GM18520 (cell line): ENCODE measurements at regions not wholly inside any gene's neighbourhood (a gene's known extent, or its start where the extent isn't known, plus 50 kb on each side); places are given as distances from the start of the nearest gene placed in this dataset.

Experiments used
- ATAC-seq: cut with Tn5 transposase; IDR thresholded peaks from one replicate; pipeline ENCODE4 v1.9.1; 2021; ENCODE audit not compliant: unreplicated experiment

DNA sequence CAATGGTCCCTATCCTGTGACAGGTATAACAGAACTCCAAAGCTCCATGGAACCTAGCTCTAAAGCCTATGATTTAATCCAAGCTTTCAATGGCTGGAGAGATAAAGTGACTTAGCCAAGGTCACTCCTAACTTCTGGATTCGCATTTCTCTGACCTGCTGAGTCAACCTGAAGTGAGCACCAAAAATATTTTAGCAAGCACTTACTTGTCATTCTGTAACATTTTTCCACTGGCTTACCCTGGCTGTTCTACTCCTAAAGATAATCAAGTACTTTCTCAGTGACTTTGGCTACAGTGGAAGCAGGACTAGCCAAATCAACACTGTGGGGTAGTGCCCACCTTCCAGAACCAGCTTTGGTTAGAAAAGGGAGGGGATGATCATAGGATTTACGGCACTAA is 188.3 kb downstream of the OGFRL1 start:
- ATAC-seq, result no peak

DNA sequence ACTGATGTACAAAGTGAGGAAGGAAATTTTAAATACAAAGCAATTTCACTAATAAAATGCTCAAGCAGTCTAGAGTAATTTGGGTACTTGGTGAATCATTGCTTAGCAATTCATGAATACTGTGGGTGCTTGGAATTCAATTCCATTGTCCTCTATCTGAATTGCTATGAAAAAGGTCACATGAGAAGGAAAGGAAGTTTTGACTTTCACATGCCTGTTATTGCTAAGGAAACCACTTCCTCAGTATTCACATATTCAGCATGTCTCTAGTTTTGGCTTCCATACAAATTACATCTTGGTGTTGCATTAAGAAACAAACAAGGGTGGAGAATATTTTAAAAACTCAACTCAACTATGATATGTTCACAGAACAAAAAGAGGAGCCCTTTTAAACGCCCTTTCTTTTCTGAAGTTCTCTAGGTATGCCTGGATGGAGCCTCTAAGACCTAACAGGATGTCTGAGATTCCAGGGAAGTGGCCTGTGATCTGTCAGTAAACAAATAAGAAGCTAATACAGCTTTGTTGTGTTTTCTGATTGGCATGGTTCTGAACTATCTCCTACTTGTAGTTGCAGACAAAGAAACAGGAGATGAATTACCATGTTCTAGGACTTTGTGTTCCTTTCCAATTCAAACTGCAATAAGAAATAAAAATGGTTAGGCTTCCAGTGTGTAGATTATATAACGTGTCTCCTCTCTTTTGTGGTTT is 190.4 kb downstream of the OGFRL1 start:
- no peak for ATAC-seq

GRCh38 chr6:71480577-71480976 is 192.0 kb downstream of the OGFRL1 start:
- no peak for ATAC-seq

DNA sequence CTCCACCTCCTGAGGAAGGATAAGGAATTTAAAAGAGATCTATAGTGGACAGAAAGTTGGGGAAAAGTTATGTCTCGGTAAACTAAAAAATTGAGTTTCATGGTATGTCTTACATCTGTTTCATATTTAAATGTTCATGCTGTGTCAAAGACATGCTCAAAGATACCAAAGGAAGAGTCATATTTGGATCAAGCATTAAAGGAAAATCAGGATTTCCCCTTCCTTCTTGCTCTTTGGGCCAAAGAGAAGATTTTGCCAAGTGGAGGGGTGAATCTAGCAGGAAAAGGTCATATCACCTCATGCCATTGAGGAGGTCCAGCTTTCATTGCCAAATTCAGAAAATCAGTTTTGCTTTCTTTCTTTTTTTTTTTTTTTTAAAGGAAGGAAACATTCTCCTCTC is 192.4 kb downstream of the OGFRL1 start:
- ATAC-seq, result no peak

GRCh38 chr6:71481801-71482200 is 193.2 kb downstream of the OGFRL1 start:
- ATAC-seq, result no peak

DNA sequence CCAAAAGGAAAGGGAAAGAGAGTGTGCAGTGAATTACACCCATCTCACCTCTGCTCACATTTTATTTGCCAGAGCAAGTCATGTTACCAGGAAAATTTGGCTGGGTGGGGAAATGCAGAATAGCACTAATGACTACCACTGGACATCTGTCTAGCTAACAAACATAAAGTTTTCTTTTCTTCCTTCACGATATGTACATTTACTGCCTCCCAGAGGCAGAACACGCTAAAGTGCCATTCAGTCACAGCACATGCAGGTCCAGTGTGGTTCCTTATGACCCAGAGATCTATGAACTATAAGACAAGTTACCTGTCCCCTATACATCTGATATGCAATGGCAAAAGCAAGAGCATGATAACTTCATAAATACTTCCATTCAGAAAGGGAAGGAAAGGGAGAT is 194.1 kb downstream of the OGFRL1 start:
- no peak for ATAC-seq

DNA sequence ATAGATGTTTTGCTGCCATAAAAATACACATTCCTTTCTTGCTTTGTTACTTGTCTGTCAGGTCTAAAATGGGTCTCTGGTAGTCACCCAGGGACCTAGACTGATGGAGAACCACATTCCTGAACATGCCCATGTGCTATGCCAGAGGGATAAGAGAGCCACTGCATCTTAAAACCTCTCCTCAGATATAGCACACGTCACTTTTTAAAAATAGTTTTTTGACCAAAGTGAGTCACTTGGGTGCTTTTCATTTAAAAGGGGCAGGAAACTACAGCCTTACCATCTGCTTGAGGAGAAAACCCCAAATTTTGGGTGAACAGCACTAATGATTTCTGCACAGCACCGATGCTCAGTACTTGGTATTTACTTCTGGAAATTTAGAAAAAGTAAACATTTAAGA is 197.8 kb downstream of the OGFRL1 start:
- ATAC-seq, result peak; percentile 45

DNA sequence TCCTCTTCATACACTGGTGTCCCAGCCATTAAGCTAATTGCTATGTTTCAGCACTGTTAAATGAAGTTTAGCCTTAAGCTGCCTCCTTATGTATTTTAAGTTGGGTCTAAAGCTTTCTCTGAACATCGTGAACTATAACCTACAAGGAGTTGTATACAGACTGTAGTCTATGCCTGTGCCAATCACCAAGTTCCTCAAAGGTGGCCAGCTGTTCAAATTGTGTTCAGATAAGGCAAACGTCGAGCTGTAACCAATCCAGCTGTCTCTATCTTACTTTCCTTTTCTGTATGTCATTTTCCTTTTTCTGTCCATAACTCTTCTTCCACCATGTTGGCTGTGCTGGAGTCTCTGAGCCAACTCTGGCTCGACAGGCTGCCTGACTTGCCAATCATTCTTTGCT is 199.6 kb downstream of the OGFRL1 start:
- ATAC-seq, result no peak

DNA sequence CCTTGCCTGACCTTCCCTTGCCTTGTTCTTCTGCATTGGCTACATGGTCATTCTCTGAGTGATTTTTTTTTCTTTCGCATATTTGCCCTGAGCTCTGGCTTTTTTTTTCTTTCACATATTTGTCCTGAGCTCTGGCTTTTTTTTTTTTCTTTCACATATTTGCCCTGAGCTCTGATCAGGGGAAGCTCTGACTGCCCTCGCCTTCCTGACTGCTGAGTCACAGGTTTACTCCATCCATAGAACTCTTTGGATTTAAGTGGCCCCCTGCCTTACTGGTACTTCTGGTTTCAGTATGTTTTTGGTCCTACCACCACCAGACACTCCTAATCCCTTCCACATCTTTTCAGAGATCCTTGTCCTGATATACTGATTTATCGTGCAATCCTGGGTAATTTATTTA is 201.1 kb downstream of the OGFRL1 start:
- ATAC-seq, result no peak

GRCh38 chr6:71490876-71491275 is 202.3 kb downstream of the OGFRL1 start:
- ATAC-seq, result no peak

DNA sequence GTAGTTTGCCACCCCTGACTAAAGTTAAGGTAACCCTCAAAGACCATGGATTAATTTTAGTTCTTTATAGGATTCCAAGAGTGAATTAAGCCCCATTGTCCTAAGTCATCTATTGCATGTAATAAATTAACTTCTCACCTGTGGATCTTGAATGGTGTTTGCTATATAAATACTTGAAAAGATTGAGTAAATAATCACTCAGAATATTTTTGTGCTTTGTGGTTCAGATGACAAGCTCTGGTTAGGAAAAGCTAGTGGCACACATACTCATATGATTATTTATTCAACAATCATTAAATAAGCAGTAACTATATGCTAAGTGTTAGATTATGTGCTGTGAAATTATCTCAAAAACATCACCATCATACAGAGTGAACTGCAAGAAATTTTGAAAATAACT is 203.2 kb downstream of the OGFRL1 start:
- no peak for ATAC-seq

- ATAC-seq, result no peak
Measured at GRCh38 chr6:71492668-71493067, 204.1 kb downstream of the OGFRL1 start.

DNA sequence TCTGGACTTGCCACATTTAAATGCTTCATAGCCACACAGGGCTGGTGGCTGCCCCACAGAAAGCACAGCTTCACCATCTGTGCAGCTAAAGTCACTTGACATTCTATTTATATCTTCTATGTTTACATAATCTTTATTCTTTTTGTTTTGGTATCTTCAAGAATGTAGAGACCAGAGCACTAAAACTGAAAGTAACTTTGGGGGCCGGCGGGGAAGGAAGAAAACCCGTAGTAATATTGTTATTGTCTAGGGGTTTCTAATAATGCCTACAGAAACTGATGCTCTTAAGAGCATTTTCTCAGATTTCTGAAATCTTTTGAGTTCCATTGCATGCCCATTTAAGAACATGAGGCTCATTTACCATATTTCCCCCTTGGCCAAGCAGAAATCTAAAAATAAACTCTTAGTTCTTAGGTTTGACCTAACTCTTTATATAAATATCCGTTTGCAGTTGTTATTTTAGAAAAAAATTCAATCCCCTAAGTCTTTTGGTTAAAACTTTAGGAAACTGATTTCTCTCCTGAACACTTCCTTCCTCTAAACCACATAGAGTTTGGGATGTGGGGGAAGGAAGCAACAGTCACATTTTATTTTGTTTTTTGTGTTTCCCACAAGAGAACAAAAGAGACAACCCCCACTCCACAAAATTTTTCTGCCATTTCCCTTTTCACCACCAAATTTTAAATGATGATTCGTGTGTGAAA is 207.6 kb downstream of the OGFRL1 start:
- ATAC-seq, result peak; percentile 100

- no peak for ATAC-seq
Measured at GRCh38 chr6:71496722-71497033, 208.1 kb downstream of the OGFRL1 start.

DNA sequence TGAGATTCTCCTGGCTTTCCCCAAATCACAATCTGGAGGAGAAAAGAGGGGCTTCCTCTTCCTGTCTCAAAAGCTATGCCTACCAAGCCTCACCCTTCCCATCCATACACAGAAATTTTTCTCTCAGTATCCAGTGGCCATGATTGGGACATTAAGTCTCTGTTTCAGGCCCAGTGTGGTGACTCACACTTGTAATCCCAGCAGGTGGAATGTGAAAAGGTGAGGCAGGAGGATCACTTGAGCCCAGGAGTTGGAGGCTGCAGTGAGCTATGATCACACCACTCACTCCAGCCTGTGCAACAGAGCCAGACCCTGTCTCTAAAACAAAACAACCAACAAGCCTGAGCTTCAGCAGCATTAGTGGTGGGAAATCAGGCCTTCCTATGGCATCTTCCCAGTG is 210.0 kb downstream of the OGFRL1 start:
- ATAC-seq, result no peak

DNA sequence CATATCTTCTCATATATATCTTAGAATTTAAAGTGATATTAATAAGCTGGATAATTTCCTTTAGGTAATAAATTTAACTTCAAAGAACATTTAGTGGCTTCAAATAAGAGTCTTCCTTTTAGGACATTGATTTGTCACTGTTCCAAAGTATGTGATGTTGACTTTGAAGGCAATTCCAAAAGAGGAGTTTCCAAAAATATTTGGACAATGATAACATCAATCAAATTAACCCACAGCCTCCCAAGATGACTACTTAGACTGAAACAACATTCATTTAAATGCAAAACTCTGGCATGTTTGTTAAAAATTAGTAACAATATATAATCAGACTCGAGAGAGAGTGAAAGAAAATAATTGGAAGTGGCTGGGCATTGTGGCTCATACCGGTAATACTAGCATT is 211.1 kb downstream of the OGFRL1 start:
- ATAC-seq, result no peak

- ATAC-seq, result no peak
Measured at GRCh38 chr6:71502168-71502567, 213.6 kb downstream of the OGFRL1 start.

- no peak for ATAC-seq
Measured at GRCh38 chr6:71502956-71503355, 214.3 kb downstream of the OGFRL1 start.

DNA sequence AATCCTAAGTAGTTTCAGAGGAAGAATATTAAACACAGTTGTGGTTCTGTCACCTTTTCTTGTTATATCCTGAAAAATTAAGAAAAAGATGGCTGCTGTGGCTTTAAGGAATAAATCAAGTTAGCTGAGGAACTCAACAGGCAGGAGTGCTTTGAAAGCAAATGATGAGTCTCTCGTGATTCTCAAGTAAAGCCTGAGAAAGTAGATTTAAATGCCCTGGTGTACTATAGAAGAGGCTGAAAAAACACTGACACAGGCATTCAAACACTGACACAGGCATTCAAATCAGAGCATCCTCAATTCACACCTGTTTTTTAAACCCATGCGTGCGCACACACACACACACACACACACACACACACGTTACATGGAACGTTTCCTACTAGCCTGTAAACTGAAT is 218.6 kb downstream of the OGFRL1 start:
- no peak for ATAC-seq

- no peak for ATAC-seq
Measured at GRCh38 chr6:71509191-71510005, 220.8 kb downstream of the OGFRL1 start.

DNA sequence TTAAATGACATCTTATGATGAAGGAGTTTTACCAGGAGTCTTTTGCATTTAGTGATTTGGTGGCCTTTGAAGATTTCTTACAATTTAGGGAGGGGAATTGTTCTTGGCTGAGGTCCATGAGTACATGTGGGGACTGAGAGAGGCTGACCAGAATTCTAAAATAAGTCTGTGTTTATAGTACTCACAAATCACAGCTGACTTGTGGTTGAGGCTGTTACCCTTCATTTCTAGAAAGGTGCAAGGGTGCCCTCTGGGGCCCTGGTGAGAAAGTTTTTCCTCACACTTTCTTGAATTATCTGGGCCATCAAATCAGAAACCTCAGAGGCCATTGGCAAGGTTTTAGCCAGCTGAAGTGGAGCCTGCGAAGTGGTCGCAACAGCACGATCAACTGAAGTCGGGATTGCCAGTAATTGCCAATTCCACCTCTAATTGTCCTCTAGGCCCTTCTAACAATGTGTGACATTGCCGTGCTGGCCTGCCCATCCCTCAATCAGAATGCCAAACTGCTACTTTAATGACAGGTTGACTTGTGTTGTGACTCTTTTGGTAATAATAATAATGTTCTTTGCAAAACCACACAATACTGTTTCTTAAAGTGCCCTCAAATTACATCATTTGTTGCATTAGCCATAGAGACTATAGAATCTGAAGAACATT is 221.6 kb downstream of the OGFRL1 start:
- peak; percentile 92 for ATAC-seq

DNA sequence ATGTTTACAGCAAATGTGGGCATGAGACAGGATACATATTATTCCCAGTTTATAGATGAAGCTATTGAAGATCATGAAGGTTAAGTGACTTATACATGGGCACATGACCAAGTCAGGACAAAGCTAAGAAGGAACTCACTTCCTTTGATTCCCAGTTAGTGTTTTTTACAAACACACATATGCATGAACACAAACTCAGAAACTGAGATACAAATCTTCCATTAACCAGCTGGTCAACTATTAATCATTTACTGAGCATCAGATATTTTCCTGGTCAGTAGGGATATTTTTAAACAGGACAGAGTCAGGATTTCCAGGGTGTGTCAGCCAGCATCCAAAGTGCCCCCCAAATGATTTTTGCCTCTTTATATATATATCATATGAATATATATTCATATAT is 222.2 kb downstream of the OGFRL1 start:
- ATAC-seq, result no peak
